ENCODE measurements at regions not wholly inside any gene's neighbourhood (a gene's known extent, or its start where the extent isn't known, plus 50 kb on each side); places are given as distances from the start of the nearest gene placed in this dataset.

GRCh38 chr4:56251556-56251955, 135.7 kb downstream of the AASDH start:
- TF ChIP-seq CTCF (conservative IDR thresholded peaks at IDR 0.05), result no peak
- Histone ChIP-seq H2BK120ac (ENCODE audit: low read depth, low read length, poor library complexity, severe bottlenecking) (no peak overlapping the region), H3K9me3 (ENCODE audit: control insufficient read depth, low read depth, low read length) (no peaks in the 10 kb centered on the region), H4K20me1 (ENCODE audit: control insufficient read depth, insufficient read depth, insufficient read length) (no peaks in the 10 kb centered on the region), H3K4me1 (ENCODE audit: insufficient read depth, low read length) (peaks cover under 1% of the 10 kb centered on the region; the same call in 1 of the 2 replicates), H2AK5ac (ENCODE audit: insufficient read length, low read length) (no peak overlapping the region), H2AFZ (ENCODE audit: low read length) (no peak overlapping the region), H3K9ac (ENCODE audit: extremely low read depth, insufficient read length, low read length) (no peak overlapping the region), H3K23ac (ENCODE audit: insufficient read length, low read depth, low read length) (no peak overlapping the region), H2BK20ac (ENCODE audit: low read depth, low read length, poor library complexity, severe bottlenecking) (no peak overlapping the region), H4K8ac (replicated peaks; ENCODE audit: insufficient read length, low read depth, low read length) (no peak overlapping the region), H4K5ac (ENCODE audit: insufficient read length, low read depth, low read length) (no peak overlapping the region), H3K56ac (ENCODE audit: insufficient read length, low read depth, low read length) (no peak overlapping the region), H3K79me2 (ENCODE audit: insufficient read depth, low read length) (no peaks in the 10 kb centered on the region), H3K14ac (ENCODE audit: insufficient read depth, low read length) (no peak overlapping the region), H2BK12ac (ENCODE audit: insufficient read length, low read depth, low read length) (no peak overlapping the region), H2BK15ac (ENCODE audit: low read depth, low read length) (no peak overlapping the region), H3K79me1 (ENCODE audit: insufficient read depth, low read depth, low read length, poor library complexity, severe bottlenecking) (no peaks in the 10 kb centered on the region), H2BK5ac (ENCODE audit: insufficient read length, low read length) (no peak overlapping the region), H3K27ac (ENCODE audit: insufficient read length, low read depth, low read length) (no peak overlapping the region), H3K18ac (ENCODE audit: insufficient read length, low read depth, low read length) (no peak overlapping the region), H3K23me2 (ENCODE audit: insufficient read length, low read depth, low read length, poor library complexity, severe bottlenecking) (no peaks in the 10 kb centered on the region), H3K4me2 (ENCODE audit: insufficient read depth, insufficient read length, low read length) (no peak overlapping the region), H4K91ac (ENCODE audit: insufficient read length, low read depth, low read length) (no peak overlapping the region), H3T11ph (ENCODE audit: low read length) (no peak overlapping the region), H3K4ac (ENCODE audit: low read depth, low read length) (no peak overlapping the region), H3K27me3 (ENCODE audit: insufficient read depth, low read length) (no peaks in the 10 kb centered on the region)
- Mint-ChIP-seq H3K4me3 (no peak overlapping the region), H3K4me1 (peaks cover 5% of the 10 kb centered on the region in 2 experiments; a peak in 3 of 4 replicates), H3K27me3 (ENCODE audit: low read depth) (no peaks in the 10 kb centered on the region), H3K27ac (no peak overlapping the region), H3K9me3 (peaks cover 7 to 9% of the 10 kb centered on the region in 2 experiments), H3K36me3 (ENCODE audit: insufficient read depth in 1 of 3, low read depth in 3 of 3) (peaks cover 6 to 18% (median 9%) of the 10 kb centered on the region in 3 experiments)
- WGBS (ENCODE audit: extremely low coverage, insufficient read length, low lambda C conversion rate), result no CpG with 5 or more reads among the region's 3 CpGs
- no peak for DNase-seq

Data from H9 (cell line).